ENCODE measurements at regions not wholly inside any gene's neighbourhood (a gene's known extent, or its start where the extent isn't known, plus 50 kb on each side); places are given as distances from the start of the nearest gene placed in this dataset.
A peak's percentile ranks its signal among the peaks of the same experiment; 100 is the strongest.

GRCh38 chr7:136046548-136046947, 69.4 kb upstream of the MTPN start:
- DNase-seq (ENCODE audit: low read depth in 1 of 2, low spot score in 1 of 2), result no peak

- no peak for DNase-seq (ENCODE audit: low read depth in 1 of 2, low spot score in 1 of 2)
These were observed 68.8 kb upstream of the MTPN start for GRCh38 chr7:136045992-136046391.

- DNase-seq (ENCODE audit: low read depth in 1 of 2, low spot score in 1 of 2), result no peak
These were observed 68.0 kb upstream of the MTPN start for GRCh38 chr7:136045181-136045580.

- no peak for DNase-seq (ENCODE audit: low read depth in 1 of 2, low spot score in 1 of 2)
These were observed 62.6 kb upstream of the MTPN start for GRCh38 chr7:136039577-136040345.

GRCh38 chr7:136036336-136036735, 59.2 kb upstream of the MTPN start:
- DNase-seq (ENCODE audit: low read depth in 1 of 2, low spot score in 1 of 2), result no peak

- no peak for DNase-seq (ENCODE audit: low read depth in 1 of 2, low spot score in 1 of 2)
These were observed 57.0 kb upstream of the MTPN start for GRCh38 chr7:136034132-136034531.

- DNase-seq (ENCODE audit: low read depth in 1 of 2, low spot score in 1 of 2), result no peak
These were observed 56.4 kb upstream of the MTPN start for GRCh38 chr7:136033413-136034031.

GRCh38 chr7:136030867-136031318, 53.7 kb upstream of the MTPN start:
- DNase-seq (ENCODE audit: low read depth in 1 of 2, low spot score in 1 of 2), result peak in 1 of 2 donors; percentile 20

- no peak for DNase-seq (ENCODE audit: low read depth in 1 of 2, low spot score in 1 of 2)
These were observed 53.2 kb upstream of the MTPN start for GRCh38 chr7:136030330-136030729.

GRCh38 chr7:136027160-136027559, 50.0 kb upstream of the MTPN start:
- DNase-seq (ENCODE audit: low read depth in 1 of 2, low spot score in 1 of 2), result no peak
